ENCODE measurements at regions not wholly inside any gene's neighbourhood (a gene's known extent, or its start where the extent isn't known, plus 50 kb on each side); places are given as distances from the start of the nearest gene placed in this dataset.

- Histone ChIP-seq H3K4me3 (ENCODE audit: low read length) (no peak overlapping the region), H3K27ac (ENCODE audit: low read length) (no peak overlapping the region), H3K4me1 (ENCODE audit: control insufficient read depth, insufficient read depth, low read length) (peaks cover 27% of the 10 kb centered on the region), H3K36me3 (ENCODE audit: control insufficient read depth, insufficient read depth, low read length) (no peaks in the 10 kb centered on the region), H3K9me3 (replicated peaks; ENCODE audit: control insufficient read depth, low read depth, low read length) (no peaks in the 10 kb centered on the region), H3K27me3 (ENCODE audit: control insufficient read depth, insufficient read depth, low read length) (peaks cover 1% of the 10 kb centered on the region)
- no CpG with 5 or more reads among the region's 2 CpGs for WGBS (ENCODE audit: insufficient coverage)
- DNase-seq: no peak
These were observed 71.6 kb downstream of the MCFD2 start for GRCh38 chr2:46844034-46844433.

GRCh38 chr2:46843316-46843715 is 72.3 kb downstream of the MCFD2 start:
- Histone ChIP-seq H3K4me1 (ENCODE audit: control insufficient read depth, insufficient read depth, low read length) (peaks cover 21% of the 10 kb centered on the region), H3K9me3 (replicated peaks; ENCODE audit: control insufficient read depth, low read depth, low read length) (no peaks in the 10 kb centered on the region), H3K36me3 (ENCODE audit: control insufficient read depth, insufficient read depth, low read length) (no peaks in the 10 kb centered on the region), H3K27me3 (ENCODE audit: control insufficient read depth, insufficient read depth, low read length) (no peaks in the 10 kb centered on the region), H3K27ac (ENCODE audit: low read length) (no peak overlapping the region), H3K4me3 (ENCODE audit: low read length) (no peak overlapping the region)
- 100% methylated on average over 2 of the region's 5 CpGs for WGBS (ENCODE audit: insufficient coverage)
- DNase-seq: no peak

GRCh38 chr2:46842876-46843275 is 72.7 kb downstream of the MCFD2 start:
- DNase-seq: no peak
- Histone ChIP-seq H3K36me3 (ENCODE audit: control insufficient read depth, insufficient read depth, low read length) (no peaks in the 10 kb centered on the region), H3K27me3 (ENCODE audit: control insufficient read depth, insufficient read depth, low read length) (no peaks in the 10 kb centered on the region), H3K27ac (ENCODE audit: low read length) (no peak overlapping the region), H3K4me1 (ENCODE audit: control insufficient read depth, insufficient read depth, low read length) (peaks cover 16% of the 10 kb centered on the region), H3K4me3 (ENCODE audit: low read length) (no peak overlapping the region), H3K9me3 (replicated peaks; ENCODE audit: control insufficient read depth, low read depth, low read length) (no peaks in the 10 kb centered on the region)
- WGBS (ENCODE audit: insufficient coverage): 96% methylated on average over 5 of the region's 7 CpGs

GRCh38 chr2:46841621-46842020 is 74.0 kb downstream of the MCFD2 start:
- 83% methylated on average over 2 of the region's 4 CpGs for WGBS (ENCODE audit: insufficient coverage)
- H3K4me1 ChIP-seq (ENCODE audit: control insufficient read depth, insufficient read depth, low read length): peaks cover 4% of the 10 kb centered on the region
- H3K27me3 ChIP-seq (ENCODE audit: control insufficient read depth, insufficient read depth, low read length): no peaks in the 10 kb centered on the region
- DNase-seq: no peak
- no peak overlapping the region for H3K27ac ChIP-seq (ENCODE audit: low read length)
- no peaks in the 10 kb centered on the region for H3K36me3 ChIP-seq (ENCODE audit: control insufficient read depth, insufficient read depth, low read length)
- no peak overlapping the region for H3K4me3 ChIP-seq (ENCODE audit: low read length)
- H3K9me3 ChIP-seq (replicated peaks; ENCODE audit: control insufficient read depth, low read depth, low read length): no peaks in the 10 kb centered on the region

GRCh38 chr2:46839045-46839444 is 76.6 kb downstream of the MCFD2 start:
- Histone ChIP-seq H3K27ac (ENCODE audit: low read length) (no peak overlapping the region), H3K27me3 (ENCODE audit: control insufficient read depth, insufficient read depth, low read length) (no peaks in the 10 kb centered on the region), H3K36me3 (ENCODE audit: control insufficient read depth, insufficient read depth, low read length) (no peaks in the 10 kb centered on the region), H3K9me3 (replicated peaks; ENCODE audit: control insufficient read depth, low read depth, low read length) (no peaks in the 10 kb centered on the region), H3K4me3 (ENCODE audit: low read length) (no peak overlapping the region), H3K4me1 (ENCODE audit: control insufficient read depth, insufficient read depth, low read length) (no peaks in the 10 kb centered on the region)
- no peak for DNase-seq
- WGBS (ENCODE audit: insufficient coverage): 50% methylated on average over 2 of the region's 3 CpGs

- DNase-seq: no peak
- no CpG with 5 or more reads among the region's 5 CpGs for WGBS (ENCODE audit: insufficient coverage)
- H3K4me1 ChIP-seq (ENCODE audit: control insufficient read depth, insufficient read depth, low read length): no peaks in the 10 kb centered on the region
- H3K36me3 ChIP-seq (ENCODE audit: control insufficient read depth, insufficient read depth, low read length): no peaks in the 10 kb centered on the region
- H3K4me3 ChIP-seq (ENCODE audit: low read length): no peak overlapping the region
- H3K27ac ChIP-seq (ENCODE audit: low read length): no peak overlapping the region
- no peaks in the 10 kb centered on the region for H3K9me3 ChIP-seq (replicated peaks; ENCODE audit: control insufficient read depth, low read depth, low read length)
- no peaks in the 10 kb centered on the region for H3K27me3 ChIP-seq (ENCODE audit: control insufficient read depth, insufficient read depth, low read length)
These were observed 77.9 kb downstream of the MCFD2 start for GRCh38 chr2:46837704-46838103.

- H3K27ac ChIP-seq (ENCODE audit: low read length): no peak overlapping the region
- H3K4me1 ChIP-seq (ENCODE audit: control insufficient read depth, insufficient read depth, low read length): no peaks in the 10 kb centered on the region
- no peaks in the 10 kb centered on the region for H3K9me3 ChIP-seq (replicated peaks; ENCODE audit: control insufficient read depth, low read depth, low read length)
- DNase-seq: no peak
- H3K27me3 ChIP-seq (ENCODE audit: control insufficient read depth, insufficient read depth, low read length): no peaks in the 10 kb centered on the region
- no peaks in the 10 kb centered on the region for H3K36me3 ChIP-seq (ENCODE audit: control insufficient read depth, insufficient read depth, low read length)
- H3K4me3 ChIP-seq (ENCODE audit: low read length): no peak overlapping the region
- 88% methylated on average over 9 of the region's 10 CpGs for WGBS (ENCODE audit: insufficient coverage)
These were observed 78.5 kb downstream of the MCFD2 start for GRCh38 chr2:46837112-46837454.

- DNase-seq: no peak
- Histone ChIP-seq H3K36me3 (ENCODE audit: control insufficient read depth, insufficient read depth, low read length) (no peaks in the 10 kb centered on the region), H3K4me3 (ENCODE audit: low read length) (no peak overlapping the region), H3K4me1 (ENCODE audit: control insufficient read depth, insufficient read depth, low read length) (no peaks in the 10 kb centered on the region), H3K27me3 (ENCODE audit: control insufficient read depth, insufficient read depth, low read length) (no peaks in the 10 kb centered on the region), H3K27ac (ENCODE audit: low read length) (no peak overlapping the region), H3K9me3 (replicated peaks; ENCODE audit: control insufficient read depth, low read depth, low read length) (no peaks in the 10 kb centered on the region)
- 49% methylated on average over 5 of the region's 12 CpGs for whole genome bisulfite sequencing (ENCODE audit: insufficient coverage)
These were observed 79.1 kb downstream of the MCFD2 start for GRCh38 chr2:46836295-46837111.

- H3K9me3 ChIP-seq (replicated peaks; ENCODE audit: control insufficient read depth, low read depth, low read length): no peaks in the 10 kb centered on the region
- no peaks in the 10 kb centered on the region for H3K27me3 ChIP-seq (ENCODE audit: control insufficient read depth, insufficient read depth, low read length)
- no peaks in the 10 kb centered on the region for H3K4me1 ChIP-seq (ENCODE audit: control insufficient read depth, insufficient read depth, low read length)
- DNase-seq: no peak
- 92% methylated on average over 6 of the region's 6 CpGs for WGBS (ENCODE audit: insufficient coverage)
- no peak overlapping the region for H3K27ac ChIP-seq (ENCODE audit: low read length)
- H3K36me3 ChIP-seq (ENCODE audit: control insufficient read depth, insufficient read depth, low read length): no peaks in the 10 kb centered on the region
- H3K4me3 ChIP-seq (ENCODE audit: low read length): no peak overlapping the region
These were observed 80.1 kb downstream of the MCFD2 start for GRCh38 chr2:46835520-46835919.

- no peaks in the 10 kb centered on the region for H3K27me3 ChIP-seq (ENCODE audit: control insufficient read depth, insufficient read depth, low read length)
- no peaks in the 10 kb centered on the region for H3K9me3 ChIP-seq (replicated peaks; ENCODE audit: control insufficient read depth, low read depth, low read length)
- H3K4me3 ChIP-seq (ENCODE audit: low read length): no peak overlapping the region
- no peak for DNase-seq
- no peaks in the 10 kb centered on the region for H3K4me1 ChIP-seq (ENCODE audit: control insufficient read depth, insufficient read depth, low read length)
- WGBS (ENCODE audit: insufficient coverage): no CpG with 5 or more reads among the region's 1 CpG
- no peak overlapping the region for H3K27ac ChIP-seq (ENCODE audit: low read length)
- no peaks in the 10 kb centered on the region for H3K36me3 ChIP-seq (ENCODE audit: control insufficient read depth, insufficient read depth, low read length)
These were observed 83.1 kb downstream of the MCFD2 start for GRCh38 chr2:46832543-46832942.

GRCh38 chr2:46831869-46832265 is 83.7 kb downstream of the MCFD2 start:
- H3K36me3 ChIP-seq (ENCODE audit: control insufficient read depth, insufficient read depth, low read length): no peaks in the 10 kb centered on the region
- 80% methylated on average over 2 of the region's 4 CpGs for WGBS (ENCODE audit: insufficient coverage)

More at GRCh38 chr2:46831869-46832265, 83.7 kb downstream of the MCFD2 start:
- DNase-seq: no peak
- Histone ChIP-seq H3K4me3 (ENCODE audit: low read length) (no peak overlapping the region), H3K9me3 (replicated peaks; ENCODE audit: control insufficient read depth, low read depth, low read length) (no peaks in the 10 kb centered on the region), H3K27me3 (ENCODE audit: control insufficient read depth, insufficient read depth, low read length) (no peaks in the 10 kb centered on the region), H3K4me1 (ENCODE audit: control insufficient read depth, insufficient read depth, low read length) (no peaks in the 10 kb centered on the region), H3K27ac (ENCODE audit: low read length) (no peak overlapping the region)

Measured in muscle of leg (tissue), 3 donors.